ENCODE measurements at regions not wholly inside any gene's neighbourhood (a gene's known extent, or its start where the extent isn't known, plus 50 kb on each side); places are given as distances from the start of the nearest gene placed in this dataset.

GRCh38 chr1:95407131-95407885, 173.3 kb downstream of the RWDD3 start:
- TF ChIP-seq ZBTB5 (IDR thresholded peaks at IDR 0.05) (no peak), TCF7L2 (IDR thresholded peaks at IDR 0.05; ENCODE audit: low read depth, low read length) (no peak), KLF13 (tag; IDR thresholded peaks at IDR 0.05; ENCODE audit: borderline replicate concordance, low read depth) (no peak), SMC3 (conservative IDR thresholded peaks at IDR 0.05; ENCODE audit: insufficient read depth, low read depth, low read length) (no peak), ZNF780A (CRISPR knock-in tag; IDR thresholded peaks at IDR 0.05) (no peak)
